Smooth muscle cell (in vitro differentiated cells): ENCODE measurements at regions not wholly inside any gene's neighbourhood (a gene's known extent, or its start where the extent isn't known, plus 50 kb on each side); places are given as distances from the start of the nearest gene placed in this dataset.

ENCODE experiments used
- DNase-seq: peaks from one replicate; lab custom pipeline; 2025; ENCODE audit not compliant: unreplicated experiment; lab: John Stamatoyannopoulos, UW
- H2AFZ ChIP-seq: fragments of 200-600 bp; sonication (generic); 2 replicates; pipeline ENCODE4 v1.6.0; 2016; ENCODE audit warnings: antibody characterized with exemption, low read depth, mild to moderate bottlenecking
- H3F3A ChIP-seq: fragments of 200-600 bp; sonication (generic); 2 replicates; pipeline ENCODE4 v1.6.0; 2017; ENCODE audit warnings: antibody characterized with exemption, low read depth
- H3K27ac ChIP-seq: fragments of 200-600 bp; sonication (generic); 2 replicates; pipeline ENCODE4 v1.5.1; 2016; ENCODE audit warnings: low read depth, mild to moderate bottlenecking
- H3K27me3 ChIP-seq: fragments of 200-600 bp; sonication (generic); 2 replicates; pipeline ENCODE4 v1.6.1; 2016; ENCODE audit warnings: low read depth, mild to moderate bottlenecking
- H3K36me3 ChIP-seq: fragments of 200-600 bp; sonication (generic); 2 replicates; pipeline ENCODE4 v1.5.1; 2016; ENCODE audit warnings: low read depth
- H3K4me1 ChIP-seq: fragments of 200-600 bp; sonication (generic); 2 replicates; pipeline ENCODE4 v1.5.1; 2016; ENCODE audit warnings: low read depth
- H3K4me2 ChIP-seq: fragments of 200-600 bp; sonication (generic); 2 replicates; pipeline ENCODE4 v1.6.0; 2016; ENCODE audit warnings: mild to moderate bottlenecking
- H3K4me3 ChIP-seq: fragments of 200-600 bp; sonication (generic); 2 replicates; pipeline ENCODE4 v1.5.1; 2016; ENCODE audit warnings: mild to moderate bottlenecking
- H3K79me2 ChIP-seq: fragments of 200-600 bp; sonication (generic); 2 replicates; pipeline ENCODE4 v1.6.0; 2016; ENCODE audit warnings: low read depth, mild to moderate bottlenecking
- H3K9ac ChIP-seq: fragments of 200-600 bp; sonication (generic); 2 replicates; pipeline ENCODE4 v1.6.0; 2016; ENCODE audit warnings: low read depth
- H3K9me3 ChIP-seq: fragments of 200-600 bp; sonication (generic); replicated peaks from 2 replicates; pipeline ENCODE4 v1.5.1; 2016; ENCODE audit warnings: low read depth
- H4K20me1 ChIP-seq: fragments of 200-600 bp; sonication (generic); 2 replicates; pipeline ENCODE4 v1.6.0; 2016; ENCODE audit warnings: low read depth
- WGBS: methylation state at CpG from one replicate; pipeline ENCODE4 v1.1.7; 2016; ENCODE audit warnings: low lambda C conversion rate; 5-methylcytosine and 5-hydroxymethylcytosine counted together
- TF ChIP-seq, protein P1 (sequence below): fragments of 200-600 bp; sonication (generic); IDR thresholded peaks from 2 replicates; pipeline ENCODE4 v1.5.1; 2017; ENCODE audit warnings: borderline replicate concordance, mild to moderate bottlenecking, antibody characterized with exemption; ENCODE audit not compliant: insufficient read depth, poor library complexity, severe bottlenecking

DNA sequence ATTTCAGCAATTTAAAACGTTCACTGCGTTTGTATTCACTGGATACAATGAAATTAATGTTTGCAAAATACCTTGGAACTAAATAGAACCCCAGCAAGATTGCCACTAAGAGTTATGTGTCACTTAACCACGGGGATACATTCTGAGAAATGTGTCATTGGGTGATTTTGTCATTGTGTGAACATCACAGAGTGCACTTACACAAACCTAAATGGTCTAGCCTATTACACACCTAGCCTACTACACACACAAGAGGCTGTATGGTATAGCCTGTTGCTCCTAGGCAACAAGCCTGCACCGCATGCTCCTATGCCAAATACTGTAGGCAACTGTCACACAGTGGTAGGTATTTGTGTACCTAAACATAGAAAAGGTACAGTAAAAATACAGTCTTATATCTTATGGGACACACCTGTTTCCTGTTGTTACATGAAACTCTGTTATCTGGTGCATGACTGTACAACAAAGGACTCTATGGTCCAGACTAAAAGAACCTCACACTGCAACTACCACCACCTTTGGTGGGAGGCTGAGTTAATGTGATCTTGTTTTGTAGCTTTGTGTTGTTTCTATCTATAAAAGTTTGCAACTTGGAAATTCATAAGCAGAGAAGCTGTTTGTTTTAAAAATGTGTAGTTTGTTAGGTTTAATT is 92.2 kb upstream of the NTRK3 start:
- Histone ChIP-seq H3K4me1 (no peaks in the 10 kb centered on the region), H2AFZ (no peak overlapping the region), H3F3A (no peaks in the 10 kb centered on the region), H4K20me1 (no peaks in the 10 kb centered on the region), H3K9ac (no peak overlapping the region), H3K36me3 (no peaks in the 10 kb centered on the region), H3K27me3 (peaks cover 4% of the 10 kb centered on the region), H3K4me3 (no peak overlapping the region), H3K4me2 (no peak overlapping the region), H3K27ac (no peak overlapping the region), H3K79me2 (no peaks in the 10 kb centered on the region), H3K9me3 (peaks cover under 1% of the 10 kb centered on the region)
- TF ChIP-seq, protein P1, sequence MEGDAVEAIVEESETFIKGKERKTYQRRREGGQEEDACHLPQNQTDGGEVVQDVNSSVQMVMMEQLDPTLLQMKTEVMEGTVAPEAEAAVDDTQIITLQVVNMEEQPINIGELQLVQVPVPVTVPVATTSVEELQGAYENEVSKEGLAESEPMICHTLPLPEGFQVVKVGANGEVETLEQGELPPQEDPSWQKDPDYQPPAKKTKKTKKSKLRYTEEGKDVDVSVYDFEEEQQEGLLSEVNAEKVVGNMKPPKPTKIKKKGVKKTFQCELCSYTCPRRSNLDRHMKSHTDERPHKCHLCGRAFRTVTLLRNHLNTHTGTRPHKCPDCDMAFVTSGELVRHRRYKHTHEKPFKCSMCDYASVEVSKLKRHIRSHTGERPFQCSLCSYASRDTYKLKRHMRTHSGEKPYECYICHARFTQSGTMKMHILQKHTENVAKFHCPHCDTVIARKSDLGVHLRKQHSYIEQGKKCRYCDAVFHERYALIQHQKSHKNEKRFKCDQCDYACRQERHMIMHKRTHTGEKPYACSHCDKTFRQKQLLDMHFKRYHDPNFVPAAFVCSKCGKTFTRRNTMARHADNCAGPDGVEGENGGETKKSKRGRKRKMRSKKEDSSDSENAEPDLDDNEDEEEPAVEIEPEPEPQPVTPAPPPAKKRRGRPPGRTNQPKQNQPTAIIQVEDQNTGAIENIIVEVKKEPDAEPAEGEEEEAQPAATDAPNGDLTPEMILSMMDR = no peak
- WGBS = 60% methylated on average over 4 of the region's 4 CpGs
- no peak for DNase-seq

DNA sequence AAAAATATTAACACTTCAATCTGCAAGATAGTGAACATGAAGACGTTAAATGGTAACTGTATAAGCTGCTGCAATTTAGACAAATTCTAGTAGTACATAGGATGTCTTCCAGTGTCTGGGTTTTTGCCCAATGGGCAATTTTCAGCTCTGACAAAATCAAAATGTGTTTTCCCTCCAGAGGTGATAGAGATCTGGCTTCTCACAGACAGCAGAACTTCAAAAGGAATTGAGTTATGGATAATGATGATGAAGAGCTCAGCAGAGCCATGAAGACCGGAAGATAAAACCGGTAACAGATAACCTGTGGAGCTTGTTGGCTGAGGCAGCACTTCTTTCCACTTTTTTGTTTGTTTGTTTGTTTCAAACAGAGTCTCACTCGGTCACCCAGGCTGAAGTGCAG is 89.4 kb upstream of the NTRK3 start:
- WGBS = 63% methylated on average over 4 of the region's 4 CpGs
- H3K4me1 ChIP-seq = no peaks in the 10 kb centered on the region
- no peak overlapping the region for H3K4me3 ChIP-seq
- no peak overlapping the region for H3K4me2 ChIP-seq
- no peaks in the 10 kb centered on the region for H3K79me2 ChIP-seq
- TF ChIP-seq, protein P1 = no peak
- H3K9ac ChIP-seq = no peak overlapping the region
- H3K27me3 ChIP-seq = peaks cover 4% of the 10 kb centered on the region
- no peaks in the 10 kb centered on the region for H3K9me3 ChIP-seq
- H4K20me1 ChIP-seq = no peaks in the 10 kb centered on the region
- H3K36me3 ChIP-seq = no peaks in the 10 kb centered on the region
- no peak overlapping the region for H3K27ac ChIP-seq
- DNase-seq = no peak
- H3F3A ChIP-seq = no peaks in the 10 kb centered on the region
- H2AFZ ChIP-seq = no peak overlapping the region

DNA sequence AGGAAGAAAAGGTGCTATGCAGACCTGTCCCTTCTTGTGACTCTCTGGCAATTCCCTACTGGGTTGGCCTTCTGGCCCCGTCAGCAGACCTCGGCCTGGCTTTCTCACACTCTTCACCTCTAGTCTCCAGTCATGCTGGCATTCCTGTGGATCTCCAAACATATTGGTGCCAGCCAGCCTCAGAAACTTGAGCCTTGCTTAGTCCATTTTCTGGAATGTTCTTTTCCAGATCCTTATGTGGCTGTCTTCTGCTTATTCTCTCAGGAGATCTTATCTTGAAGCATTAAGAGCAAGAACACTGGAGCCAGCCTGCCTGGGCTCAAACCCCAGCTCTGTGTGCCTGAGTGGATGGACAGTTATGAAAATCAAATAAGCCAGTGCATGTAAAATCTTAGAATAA is 88.2 kb upstream of the NTRK3 start:
- no peaks in the 10 kb centered on the region for H4K20me1 ChIP-seq
- no peak overlapping the region for H2AFZ ChIP-seq
- H3K4me3 ChIP-seq = no peak overlapping the region
- H3K27ac ChIP-seq = no peak overlapping the region
- no peaks in the 10 kb centered on the region for H3K4me1 ChIP-seq
- H3F3A ChIP-seq = no peaks in the 10 kb centered on the region
- H3K4me2 ChIP-seq = no peak overlapping the region
- DNase-seq = no peak
- no peaks in the 10 kb centered on the region for H3K9me3 ChIP-seq
- no peaks in the 10 kb centered on the region for H3K36me3 ChIP-seq
- TF ChIP-seq, protein P1 = no peak
- no peaks in the 10 kb centered on the region for H3K79me2 ChIP-seq
- WGBS = 52% methylated on average over 2 of the region's 2 CpGs
- H3K27me3 ChIP-seq = no peaks in the 10 kb centered on the region
- H3K9ac ChIP-seq = no peak overlapping the region

DNA sequence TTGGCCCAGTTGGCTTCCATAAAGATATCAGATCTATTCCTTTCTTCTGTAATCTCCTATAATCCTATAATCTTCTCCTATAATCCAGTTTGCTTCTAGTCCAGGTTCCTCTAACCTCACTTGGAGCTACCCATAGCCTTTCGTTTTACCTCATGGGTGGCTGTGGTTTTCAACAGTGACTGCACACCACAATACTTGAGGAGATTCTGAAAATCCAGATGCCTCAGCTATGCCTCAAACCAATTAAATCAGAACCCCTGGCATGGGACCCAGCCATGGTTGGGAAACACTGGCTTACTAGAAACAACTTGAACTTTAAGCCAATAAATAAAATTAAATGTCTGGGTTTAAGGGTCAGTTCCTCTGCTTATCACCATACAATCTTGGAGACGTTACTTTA is 86.1 kb upstream of the NTRK3 start:
- no peak for DNase-seq
- Histone ChIP-seq H3K4me3 (no peak overlapping the region), H3F3A (no peaks in the 10 kb centered on the region), H3K9ac (no peak overlapping the region), H2AFZ (no peak overlapping the region), H3K79me2 (no peaks in the 10 kb centered on the region), H4K20me1 (no peaks in the 10 kb centered on the region), H3K4me2 (no peak overlapping the region), H3K27me3 (peaks cover 13% of the 10 kb centered on the region), H3K9me3 (no peaks in the 10 kb centered on the region), H3K27ac (no peak overlapping the region), H3K4me1 (no peaks in the 10 kb centered on the region), H3K36me3 (no peaks in the 10 kb centered on the region)
- 25% methylated on average over 2 of the region's 2 CpGs for WGBS
- TF ChIP-seq, protein P1 = no peak
